Keratinocyte (primary cell): ENCODE measurements at regions not wholly inside any gene's neighbourhood (a gene's known extent, or its start where the extent isn't known, plus 50 kb on each side); places are given as distances from the start of the nearest gene placed in this dataset.
"Not testable (repeated sequence)": the region's sequence is repeated elsewhere in the genome, so short reads cannot be mapped to it uniquely, and the experiment has no call there.

Source experiments
- DNase-seq: peaks from one replicate; pipeline ENCODE4 v3.0.0-alpha.2; 2011; ENCODE audit warnings: low read depth, missing footprints, low spot score
- FAIRE-seq: peaks from 2 replicates; lab custom pipeline; 2011; peaks lifted over from hg19 to GRCh38; lab: Jason Lieb, UNC
- H2AFZ ChIP-seq: 2 replicates; pipeline ENCODE4 v1.6.0; 2012; ENCODE audit warnings: low read length, control low read depth, inconsistent platforms; ENCODE audit not compliant: control insufficient read depth
- H3K27ac ChIP-seq: 2 replicates; pipeline ENCODE4 v1.5.1; 2011; ENCODE audit warnings: low read length; ENCODE audit not compliant: control insufficient read depth, insufficient read depth
- H3K27me3 ChIP-seq: 3 replicates; pipeline ENCODE4 v1.6.0; 2011; ENCODE audit warnings: low read length; ENCODE audit not compliant: control insufficient read depth, insufficient read depth; ENCODE audit errors: extremely low read depth
- H3K36me3 ChIP-seq, 2 experiments: 2 replicates in 1 of 2; 3 replicates in 1 of 2; pipeline ENCODE4 v1.5.1; 2011; ENCODE audit warnings: low read length in 2 of 2, mild to moderate bottlenecking in 1 of 2; ENCODE audit not compliant: control insufficient read depth in 2 of 2, insufficient read depth in 2 of 2; ENCODE audit errors: extremely low read depth in 1 of 2
- H3K4me1 ChIP-seq: 3 replicates; pipeline ENCODE4 v1.5.1; 2011; ENCODE audit warnings: low read length; ENCODE audit not compliant: control insufficient read depth, insufficient read depth; ENCODE audit errors: extremely low read depth
- H3K4me2 ChIP-seq: 3 replicates; pipeline ENCODE4 v1.6.0; 2011; ENCODE audit warnings: low read depth, low read length; ENCODE audit not compliant: control insufficient read depth, insufficient read depth; ENCODE audit errors: extremely low read depth
- H3K4me3 ChIP-seq, 3 experiments: fragments of 200-600 bp in 1 of 3; sonication (generic) in 1 of 3; 2 replicates in 2 of 3; 3 replicates in 1 of 3; pipeline ENCODE4 v1.5.1; 2011 to 2016; ENCODE audit warnings: low read length in 3 of 3, mild to moderate bottlenecking in 3 of 3, control low read depth in 2 of 3, inconsistent platforms in 1 of 3, low read depth in 1 of 3, mixed read lengths in 1 of 3, mixed run types in 1 of 3, moderate library complexity in 1 of 3; ENCODE audit not compliant: control insufficient read depth in 2 of 3, insufficient read depth in 2 of 3; ENCODE audit errors: extremely low read depth in 1 of 3
- H3K79me2 ChIP-seq: 2 replicates; pipeline ENCODE4 v1.6.0; 2012; ENCODE audit warnings: low read length; ENCODE audit not compliant: control insufficient read depth, insufficient read depth
- H3K9ac ChIP-seq: 3 replicates; pipeline ENCODE4 v1.6.0; 2011; ENCODE audit warnings: low read length; ENCODE audit not compliant: control insufficient read depth, insufficient read depth; ENCODE audit errors: extremely low read depth
- H3K9me1 ChIP-seq: 3 replicates; pipeline ENCODE4 v1.6.0; 2011; ENCODE audit warnings: low read length; ENCODE audit not compliant: control insufficient read depth, insufficient read depth; ENCODE audit errors: extremely low read depth
- H3K9me3 ChIP-seq: 2 replicates; pipeline ENCODE4 v1.5.1; 2012; ENCODE audit warnings: low read depth, low read length; ENCODE audit not compliant: control insufficient read depth
- H4K20me1 ChIP-seq: 3 replicates; pipeline ENCODE4 v1.6.0; 2011; ENCODE audit warnings: low read length; ENCODE audit not compliant: control insufficient read depth, insufficient read depth; ENCODE audit errors: extremely low read depth
- CTCF ChIP-seq, 3 experiments: IDR thresholded peaks in 1 of 3; conservative IDR thresholded peaks in 1 of 3; optimal IDR thresholded peaks in 1 of 3; 2 replicates in 2 of 3; 3 replicates in 1 of 3; pipeline versions ENCODE3 to v1.5.1; 2011; ENCODE audit warnings: low read length in 3 of 3, mild to moderate bottlenecking in 3 of 3, moderate library complexity in 2 of 3, control low read depth in 1 of 3, inconsistent platforms in 1 of 3; ENCODE audit not compliant: insufficient read depth in 2 of 3; ENCODE audit errors: extremely low read depth in 1 of 3
- EZH2 ChIP-seq: IDR thresholded peaks from one replicate; pipeline ENCODE4 v1.6.1; 2012; ENCODE audit warnings: inconsistent platforms, mild to moderate bottlenecking, low read length, moderate library complexity
- dilution Hi-C: fragments of 300-500 bp; cut with MboI; formaldehyde crosslinking; loops from one replicate; pipeline ENCODE4 v1.7.0; 2020; ENCODE audit warnings: low sequenced_read_pairs; ENCODE audit not compliant: extremely low pct_ligation_motif_present

DNA sequence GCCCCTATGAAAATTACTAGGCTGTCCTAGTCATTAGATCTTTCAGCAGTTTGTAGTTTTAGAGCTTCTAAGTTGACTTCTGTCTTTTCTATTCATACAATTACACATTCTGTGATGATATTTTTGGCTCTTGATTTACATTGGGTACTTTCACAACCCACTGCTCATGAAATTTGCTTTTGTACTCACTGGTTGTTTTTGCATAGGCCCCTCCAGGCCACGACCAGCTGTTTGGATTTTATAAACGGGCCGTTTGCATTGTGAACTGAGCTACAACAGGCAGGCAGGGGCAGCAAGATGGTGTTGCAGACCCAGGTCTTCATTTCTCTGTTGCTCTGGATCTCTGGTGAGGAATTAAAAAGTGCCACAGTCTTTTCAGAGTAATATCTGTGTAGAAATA, 193.8 kb downstream of the RPIA start:
- no peaks in the 10 kb centered on the region for H3K9me3 ChIP-seq
- no peak overlapping the region for H3K9ac ChIP-seq
- TF ChIP-seq EZH2 = no peak
- TF ChIP-seq CTCF (optimal IDR thresholded peaks at IDR 0.05 in 1 of 3, IDR thresholded peaks at IDR 0.05 in 1 of 3, conservative IDR thresholded peaks at IDR 0.05 in 1 of 3; ENCODE audit: extremely low read depth in 1 of 3, insufficient read depth in 2 of 3, low read length in 3 of 3) = no peak
- H3K4me3 ChIP-seq = no peak overlapping the region
- H3K27ac ChIP-seq = no peak overlapping the region
- no peak overlapping the region for H3K4me2 ChIP-seq
- dilution Hi-C loops = no loop called here
- no peaks in the 10 kb centered on the region for H4K20me1 ChIP-seq
- H2AFZ ChIP-seq = no peak overlapping the region
- DNase-seq (no peak), FAIRE-seq (no peak)
- H3K79me2 ChIP-seq = no peaks in the 10 kb centered on the region
- H3K9me1 ChIP-seq = no peaks in the 10 kb centered on the region
- no peaks in the 10 kb centered on the region for H3K36me3 ChIP-seq
- no peaks in the 10 kb centered on the region for H3K27me3 ChIP-seq
- no peaks in the 10 kb centered on the region for H3K4me1 ChIP-seq

- dilution Hi-C loops = no loop called here
Measured at GRCh38 chr2:88885679-88886416, 194.4 kb downstream of the RPIA start.

DNA sequence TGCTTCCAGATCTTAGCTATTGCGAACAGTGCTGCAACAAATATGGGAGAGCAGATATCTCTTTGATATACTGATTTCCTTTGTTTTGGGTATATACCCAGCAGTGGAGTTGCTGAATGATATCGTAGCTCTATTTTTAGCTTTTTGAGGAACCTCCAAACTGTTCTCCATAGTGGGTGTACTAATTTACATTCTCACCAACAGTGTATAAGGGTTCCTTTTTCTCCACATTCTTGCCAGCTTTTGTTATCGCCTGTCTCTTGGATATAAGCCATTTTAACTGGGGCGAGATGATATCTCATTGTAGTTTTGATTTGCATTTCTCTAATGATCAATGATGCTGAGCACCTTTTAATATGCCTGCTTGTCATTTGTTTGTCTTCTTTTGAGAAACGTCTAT, 196.0 kb downstream of the RPIA start:
- H3K27me3 ChIP-seq, FAIRE-seq, H3K79me2 ChIP-seq, dilution Hi-C loops, H3K9me1 ChIP-seq, H3K4me1 ChIP-seq, H2AFZ ChIP-seq, H3K27ac ChIP-seq, H3K9me3 ChIP-seq, H3K4me2 ChIP-seq, DNase-seq, H3K4me3 ChIP-seq, H3K36me3 ChIP-seq, H4K20me1 ChIP-seq, H3K9ac ChIP-seq: not testable (repeated sequence)

More at GRCh38 chr2:88885679-88886416, 194.4 kb downstream of the RPIA start:
- Histone ChIP-seq H3K36me3 (no peaks in the 10 kb centered on the region), H3K9ac (no peak overlapping the region), H3K9me1 (no peaks in the 10 kb centered on the region), H3K4me2 (no peak overlapping the region), H3K4me3 (no peak overlapping the region), H4K20me1 (no peaks in the 10 kb centered on the region), H3K9me3 (no peaks in the 10 kb centered on the region), H2AFZ (no peak overlapping the region), H3K4me1 (no peaks in the 10 kb centered on the region), H3K27me3 (no peaks in the 10 kb centered on the region), H3K27ac (no peak overlapping the region), H3K79me2 (no peaks in the 10 kb centered on the region)
- DNase-seq (no peak), FAIRE-seq (no peak)
- TF ChIP-seq EZH2 (no peak), CTCF (optimal IDR thresholded peaks at IDR 0.05 in 1 of 3, IDR thresholded peaks at IDR 0.05 in 1 of 3, conservative IDR thresholded peaks at IDR 0.05 in 1 of 3; ENCODE audit: extremely low read depth in 1 of 3, insufficient read depth in 2 of 3, low read length in 3 of 3) (no peak)
